ENCODE measurements at regions not wholly inside any gene's neighbourhood (a gene's known extent, or its start where the extent isn't known, plus 50 kb on each side); places are given as distances from the start of the nearest gene placed in this dataset.
A peak's percentile ranks its signal among the peaks of the same experiment; 100 is the strongest.

- H3K4me3 ChIP-seq = no peak overlapping the region
- TF ChIP-seq POLR2A (IDR thresholded peaks at IDR 0.05) = no peak
- TF ChIP-seq CTCF (IDR thresholded peaks at IDR 0.05) = no peak
- no peak for TF ChIP-seq EP300 (IDR thresholded peaks at IDR 0.05)
- TF ChIP-seq POLR2AphosphoS5 (IDR thresholded peaks at IDR 0.05) = no peak
- 78% methylated on average over 11 of the region's 12 CpGs for WGBS
- no peak for DNase-seq (ENCODE audit: low spot score in 2 of 2)
- no peaks in the 10 kb centered on the region for H3K4me1 ChIP-seq
- no peaks in the 10 kb centered on the region for H3K27me3 ChIP-seq
- no peaks in the 10 kb centered on the region for H3K9me3 ChIP-seq
- no peaks in the 10 kb centered on the region for H3K36me3 ChIP-seq
- H3K27ac ChIP-seq = no peak overlapping the region
Observed at GRCh38 chr2:18741895-18742732, 152.7 kb upstream of the NT5C1B start.

GRCh38 chr2:18741191-18741590 is 151.8 kb upstream of the NT5C1B start:
- TF ChIP-seq CTCF (IDR thresholded peaks at IDR 0.05) (no peak), POLR2A (IDR thresholded peaks at IDR 0.05) (no peak), EP300 (IDR thresholded peaks at IDR 0.05) (no peak), POLR2AphosphoS5 (IDR thresholded peaks at IDR 0.05) (no peak)
- Histone ChIP-seq H3K27me3 (no peaks in the 10 kb centered on the region), H3K27ac (no peak overlapping the region), H3K4me1 (no peaks in the 10 kb centered on the region), H3K9me3 (no peaks in the 10 kb centered on the region), H3K36me3 (no peaks in the 10 kb centered on the region), H3K4me3 (no peak overlapping the region)
- DNase-seq (ENCODE audit: low spot score in 2 of 2) = no peak

- H3K4me1 ChIP-seq = no peaks in the 10 kb centered on the region
- peak in 1 of 2 donors; percentile 59 for DNase-seq (ENCODE audit: low spot score in 2 of 2)
- H3K36me3 ChIP-seq = no peaks in the 10 kb centered on the region
- H3K9me3 ChIP-seq = no peaks in the 10 kb centered on the region
- WGBS = 85% methylated on average over 7 of the region's 7 CpGs
- no peak overlapping the region for H3K4me3 ChIP-seq
- no peak overlapping the region for H3K27ac ChIP-seq
- H3K27me3 ChIP-seq = no peaks in the 10 kb centered on the region
- TF ChIP-seq POLR2AphosphoS5 (IDR thresholded peaks at IDR 0.05) = no peak
- no peak for TF ChIP-seq CTCF (IDR thresholded peaks at IDR 0.05)
- no peak for TF ChIP-seq EP300 (IDR thresholded peaks at IDR 0.05)
- TF ChIP-seq POLR2A (IDR thresholded peaks at IDR 0.05) = no peak
Observed at GRCh38 chr2:18740474-18740881, 151.1 kb upstream of the NT5C1B start.

GRCh38 chr2:18731666-18732065 is 142.3 kb upstream of the NT5C1B start:
- no peak for DNase-seq (ENCODE audit: low spot score in 2 of 2)
- 78% methylated on average over 2 of the region's 2 CpGs for WGBS
- TF ChIP-seq POLR2AphosphoS5 (IDR thresholded peaks at IDR 0.05) = no peak
- TF ChIP-seq CTCF (IDR thresholded peaks at IDR 0.05) = no peak
- TF ChIP-seq EP300 (IDR thresholded peaks at IDR 0.05) = no peak
- TF ChIP-seq POLR2A (IDR thresholded peaks at IDR 0.05) = no peak

GRCh38 chr2:18724371-18725145 is 135.2 kb upstream of the NT5C1B start:
- no peaks in the 10 kb centered on the region for H3K9me3 ChIP-seq
- H3K4me1 ChIP-seq = no peaks in the 10 kb centered on the region
- no peaks in the 10 kb centered on the region for H3K36me3 ChIP-seq
- 83% methylated on average over 5 of the region's 5 CpGs for WGBS
- TF ChIP-seq POLR2AphosphoS5 (IDR thresholded peaks at IDR 0.05) = no peak
- TF ChIP-seq EP300 (IDR thresholded peaks at IDR 0.05) = no peak
- no peak for TF ChIP-seq CTCF (IDR thresholded peaks at IDR 0.05)
- no peak for TF ChIP-seq POLR2A (IDR thresholded peaks at IDR 0.05)
- no peak overlapping the region for H3K4me3 ChIP-seq
- no peaks in the 10 kb centered on the region for H3K27me3 ChIP-seq
- H3K27ac ChIP-seq = no peak overlapping the region
- DNase-seq (ENCODE audit: low spot score in 2 of 2) = no peak

More at GRCh38 chr2:18731666-18732065, 142.3 kb upstream of the NT5C1B start:
- H3K4me3 ChIP-seq = no peak overlapping the region
- H3K27ac ChIP-seq = no peak overlapping the region
- H3K36me3 ChIP-seq = no peaks in the 10 kb centered on the region
- no peaks in the 10 kb centered on the region for H3K9me3 ChIP-seq
- no peaks in the 10 kb centered on the region for H3K27me3 ChIP-seq
- H3K4me1 ChIP-seq = no peaks in the 10 kb centered on the region

Measured in suprapubic skin (tissue), 4 donors.